Stomach (tissue), 4 donors: ENCODE measurements at regions not wholly inside any gene's neighbourhood (a gene's known extent, or its start where the extent isn't known, plus 50 kb on each side); places are given as distances from the start of the nearest gene placed in this dataset.

Experiments used
- CTCF ChIP-seq, 7 experiments: fragments of 450-650 bp in 4 of 7; fragments of 200-600 bp in 3 of 7; sonication (generic) in 3 of 7; IDR thresholded peaks; one replicate each; pipeline ENCODE4 v1.5.1; 2016 to 2019; ENCODE audit warnings: antibody characterized with exemption in 7 of 7, control low read depth in 2 of 7, mild to moderate bottlenecking in 1 of 7
- EP300 ChIP-seq: sonication (generic); formaldehyde crosslinking; IDR thresholded peaks from one replicate; pipeline ENCODE4 v1.6.1; 2017; ENCODE audit warnings: antibody characterized with exemption

- TF ChIP-seq CTCF (IDR thresholded peaks at IDR 0.05) (no peak), EP300 (no peak)
These were observed 184.1 kb upstream of the RASGRP1 start for GRCh38 chr15:38748710-38749109.
